ENCODE measurements at regions not wholly inside any gene's neighbourhood (a gene's known extent, or its start where the extent isn't known, plus 50 kb on each side); places are given as distances from the start of the nearest gene placed in this dataset.

- Histone ChIP-seq H3K27me3 (ENCODE audit: control insufficient read depth in 2 of 2, insufficient read depth in 2 of 2, low read length in 2 of 2) (no peaks in the 10 kb centered on the region), H3K36me3 (ENCODE audit: control insufficient read depth in 2 of 2, extremely low read depth in 1 of 2, insufficient read depth in 2 of 2, low read length in 2 of 2) (no peaks in the 10 kb centered on the region), H2AFZ (ENCODE audit: low read depth, low read length) (no peak overlapping the region), H3K79me2 (ENCODE audit: control insufficient read depth, insufficient read depth, low read length) (no peaks in the 10 kb centered on the region), H3K9ac (replicated peaks; ENCODE audit: extremely low read depth, insufficient read depth, low read length) (no peak overlapping the region), H3K4me1 (ENCODE audit: control insufficient read depth, extremely low read depth, insufficient read depth, low read length) (no peaks in the 10 kb centered on the region), H3K9me1 (replicated peaks; ENCODE audit: control insufficient read depth, extremely low read depth, insufficient read depth, low read length) (no peaks in the 10 kb centered on the region), H4K20me1 (replicated peaks; ENCODE audit: control insufficient read depth, extremely low read depth, insufficient read depth, low read length) (no peaks in the 10 kb centered on the region), H3K9me3 (replicated peaks; ENCODE audit: control insufficient read depth, insufficient read depth, low read length) (no peaks in the 10 kb centered on the region), H3K27ac (ENCODE audit: insufficient read depth, low read depth, low read length) (no peak overlapping the region), H3K4me2 (ENCODE audit: insufficient read depth, low read length) (no peak overlapping the region), H3K4me3 (replicated peaks in 1 of 3; ENCODE audit: insufficient read depth in 1 of 3, low read depth in 1 of 3, low read length in 3 of 3) (no peak overlapping the region)
- CTCF ChIA-PET: no interaction called here
- dilution Hi-C loops (cut with MboI; ENCODE audit: extremely low pct_ligation_motif_present, low sequenced_read_pairs): no loop called here
- DNase-seq (ENCODE audit: low read depth, low spot score) (no peak), FAIRE-seq (no peak)
- POLR2A ChIA-PET: no interaction called here
- no TSS peak for BruUV-seq (replicated peaks)
- intact Hi-C loops (cut with micrococcal nuclease): no loop called here
- TF ChIP-seq GATA2 (IDR thresholded peaks at IDR 0.05; ENCODE audit: insufficient read depth, insufficient read length, low read depth, low read length) (no peak), POLR2AphosphoS5 (IDR thresholded peaks at IDR 0.05; ENCODE audit: insufficient read depth, low read depth, low read length) (no peak), CTCF (IDR thresholded peaks at IDR 0.05; ENCODE audit: extremely low read depth in 1 of 2, insufficient read depth in 1 of 2, low read depth in 1 of 2, low read length in 2 of 2) (no peak), JUN (IDR thresholded peaks at IDR 0.05; ENCODE audit: borderline replicate concordance, insufficient read depth, insufficient read length, low read depth) (no peak), FOS (IDR thresholded peaks at IDR 0.05; ENCODE audit: borderline replicate concordance, insufficient read depth, low read length) (no peak), MYC (IDR thresholded peaks at IDR 0.05; ENCODE audit: low read depth, low read length) (no peak), POLR2A (IDR thresholded peaks at IDR 0.05; ENCODE audit: low read depth, low read length) (no peak), EZH2 (IDR thresholded peaks at IDR 0.05; ENCODE audit: borderline replicate concordance, low read depth, low read length, severe bottlenecking) (no peak)
- TF ChIP-seq, protein P1, sequence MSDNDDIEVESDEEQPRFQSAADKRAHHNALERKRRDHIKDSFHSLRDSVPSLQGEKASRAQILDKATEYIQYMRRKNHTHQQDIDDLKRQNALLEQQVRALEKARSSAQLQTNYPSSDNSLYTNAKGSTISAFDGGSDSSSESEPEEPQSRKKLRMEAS (IDR thresholded peaks at IDR 0.05; ENCODE audit: insufficient read depth, insufficient read length): no peak
Observed at GRCh38 chr13:78430166-78430791, 173.1 kb downstream of the POU4F1 start.
